Coronary artery (tissue), 2 donors: ENCODE measurements at regions not wholly inside any gene's neighbourhood (a gene's known extent, or its start where the extent isn't known, plus 50 kb on each side); places are given as distances from the start of the nearest gene placed in this dataset.

Experiments
- DNase-seq: peaks from one replicate; pipeline ENCODE4 v3.0.0-alpha.2; 2017; ENCODE audit warnings: low spot score
- H3K27ac ChIP-seq, 2 donors: fragments of 200-600 bp; sonication (generic); one replicate each; pipeline ENCODE4 v1.5.1; 2016 to 2019
- H3K4me3 ChIP-seq: fragments of 200-600 bp; sonication (generic); 2 replicates; pipeline ENCODE4 v1.5.1; 2016; ENCODE audit warnings: mild to moderate bottlenecking, moderate library complexity
- TF ChIP-seq, protein P1 (sequence below): fragments of 200-600 bp; sonication (generic); IDR thresholded peaks from one replicate; pipeline ENCODE4 v1.5.1; 2019; ENCODE audit warnings: antibody characterized with exemption

- DNase-seq: no peak
- TF ChIP-seq, protein P1, sequence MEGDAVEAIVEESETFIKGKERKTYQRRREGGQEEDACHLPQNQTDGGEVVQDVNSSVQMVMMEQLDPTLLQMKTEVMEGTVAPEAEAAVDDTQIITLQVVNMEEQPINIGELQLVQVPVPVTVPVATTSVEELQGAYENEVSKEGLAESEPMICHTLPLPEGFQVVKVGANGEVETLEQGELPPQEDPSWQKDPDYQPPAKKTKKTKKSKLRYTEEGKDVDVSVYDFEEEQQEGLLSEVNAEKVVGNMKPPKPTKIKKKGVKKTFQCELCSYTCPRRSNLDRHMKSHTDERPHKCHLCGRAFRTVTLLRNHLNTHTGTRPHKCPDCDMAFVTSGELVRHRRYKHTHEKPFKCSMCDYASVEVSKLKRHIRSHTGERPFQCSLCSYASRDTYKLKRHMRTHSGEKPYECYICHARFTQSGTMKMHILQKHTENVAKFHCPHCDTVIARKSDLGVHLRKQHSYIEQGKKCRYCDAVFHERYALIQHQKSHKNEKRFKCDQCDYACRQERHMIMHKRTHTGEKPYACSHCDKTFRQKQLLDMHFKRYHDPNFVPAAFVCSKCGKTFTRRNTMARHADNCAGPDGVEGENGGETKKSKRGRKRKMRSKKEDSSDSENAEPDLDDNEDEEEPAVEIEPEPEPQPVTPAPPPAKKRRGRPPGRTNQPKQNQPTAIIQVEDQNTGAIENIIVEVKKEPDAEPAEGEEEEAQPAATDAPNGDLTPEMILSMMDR: no peak
- Histone ChIP-seq H3K27ac (no peak overlapping the region), H3K4me3 (no peak overlapping the region)
Measured at GRCh38 chr1:81408419-81408818, 392.3 kb upstream of the ADGRL2 start.

- TF ChIP-seq, protein P1: no peak
- no peak for DNase-seq
- Histone ChIP-seq H3K4me3 (no peak overlapping the region), H3K27ac (no peak overlapping the region)
Measured at GRCh38 chr1:81407000-81407821, 393.5 kb upstream of the ADGRL2 start.

DNA sequence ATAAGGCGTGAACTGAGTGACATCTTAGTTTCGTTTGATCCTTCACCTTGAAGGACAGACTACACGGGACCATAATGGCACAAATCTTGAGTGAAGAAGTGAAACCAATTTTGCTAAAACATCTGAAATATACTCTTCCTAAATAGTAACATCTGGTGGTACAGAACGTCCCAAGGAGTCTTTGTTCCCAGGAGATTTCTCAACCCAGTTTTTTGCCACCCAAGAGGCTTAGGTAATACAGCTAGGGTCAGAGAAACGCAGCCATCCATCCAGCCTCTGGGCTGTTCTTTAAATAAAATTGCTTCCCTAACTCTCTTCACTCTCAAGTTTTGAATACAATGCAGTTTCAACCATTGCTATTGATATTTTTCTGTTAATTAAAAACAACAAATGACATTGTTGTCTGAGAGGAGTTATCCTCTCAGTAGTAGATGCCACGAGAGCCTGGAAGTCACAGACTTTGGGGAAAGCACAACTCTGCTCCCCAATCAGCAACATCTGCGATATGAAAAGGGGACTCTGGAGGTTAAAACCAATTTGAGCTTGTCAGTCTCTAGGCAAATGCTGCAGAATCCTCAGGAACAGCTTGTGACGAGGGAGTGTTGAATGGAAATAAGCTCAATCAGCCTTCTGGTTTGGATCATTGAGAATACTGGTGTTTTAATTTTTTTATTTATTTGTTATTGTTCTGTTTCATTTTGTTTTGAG, 394.3 kb upstream of the ADGRL2 start:
- DNase-seq: no peak
- Histone ChIP-seq H3K4me3 (no peak overlapping the region), H3K27ac (no peak overlapping the region)
- TF ChIP-seq, protein P1: no peak

GRCh38 chr1:81398041-81398440, 402.7 kb upstream of the ADGRL2 start:
- TF ChIP-seq, protein P1: no peak

GRCh38 chr1:81392526-81393226, 408.1 kb upstream of the ADGRL2 start:
- no peak for DNase-seq
- TF ChIP-seq, protein P1: no peak
- Histone ChIP-seq H3K27ac (no peak overlapping the region), H3K4me3 (no peak overlapping the region)

More at GRCh38 chr1:81398041-81398440, 402.7 kb upstream of the ADGRL2 start:
- Histone ChIP-seq H3K27ac (no peak overlapping the region), H3K4me3 (no peak overlapping the region)
- DNase-seq: no peak

DNA sequence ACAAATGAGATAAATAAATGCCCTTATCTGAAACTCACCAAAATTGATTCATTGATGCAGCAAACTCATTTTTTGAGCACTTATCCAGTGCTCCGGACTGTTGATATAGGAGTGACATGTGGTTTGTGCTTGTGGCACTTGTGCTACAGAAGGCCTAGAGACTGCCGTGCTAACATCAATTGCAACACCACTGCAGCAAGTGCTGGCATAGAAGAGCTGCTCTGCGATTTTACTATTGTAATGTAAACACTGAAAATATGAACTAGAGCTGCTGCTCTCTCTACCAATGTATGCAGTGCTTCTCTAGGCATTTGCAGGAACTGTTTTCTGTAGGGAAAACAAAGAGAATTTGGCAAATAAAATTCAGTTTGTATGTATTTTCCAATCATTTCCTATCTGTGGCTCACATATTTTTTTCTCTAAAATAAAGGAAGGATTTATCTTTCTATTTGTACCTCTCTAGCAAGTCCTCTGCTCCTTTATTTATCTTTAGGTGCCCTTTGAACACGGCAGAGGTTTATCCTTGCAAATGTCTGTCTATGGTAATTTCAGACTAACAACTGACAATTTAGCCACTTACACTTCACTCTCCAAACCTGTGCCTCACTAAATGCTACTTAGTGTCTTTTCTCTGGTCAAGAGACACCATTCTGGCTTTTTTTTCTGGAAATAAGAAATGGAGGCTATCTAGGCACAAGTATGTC, 409.5 kb upstream of the ADGRL2 start:
- TF ChIP-seq, protein P1: no peak
- no peak overlapping the region for H3K4me3 ChIP-seq
- H3K27ac ChIP-seq: no peak overlapping the region
- DNase-seq: no peak
